ENCODE measurements at regions not wholly inside any gene's neighbourhood (a gene's known extent, or its start where the extent isn't known, plus 50 kb on each side); places are given as distances from the start of the nearest gene placed in this dataset.
A peak's percentile ranks its signal among the peaks of the same experiment; 100 is the strongest.
"Not testable (repeated sequence)": the region's sequence is repeated elsewhere in the genome, so short reads cannot be mapped to it uniquely, and the experiment has no call there.

- no peak overlapping the region for H3K4me3 ChIP-seq
- Mint-ChIP-seq H3K4me1 (no peaks in the 10 kb centered on the region), H3K36me3 (peaks cover 13% of the 10 kb centered on the region), H3K27me3 (ENCODE audit: insufficient read depth, low read depth) (peaks cover 8% of the 10 kb centered on the region), H3K9me3 (peaks cover 35% of the 10 kb centered on the region), H3K4me3 (no peak overlapping the region), H3K27ac (no peak overlapping the region)
- no peaks in the 10 kb centered on the region for H3K79me2 ChIP-seq (ENCODE audit: low read depth)
- no peak overlapping the region for H3K4me2 ChIP-seq
- H3K27ac ChIP-seq, result no peak overlapping the region
- H2AFZ ChIP-seq (replicated peaks), result no peak overlapping the region
- H3K4me1 ChIP-seq, result no peaks in the 10 kb centered on the region
- no peak for TF ChIP-seq CTCF (IDR thresholded peaks at IDR 0.05)
- no peak for TF ChIP-seq EZH2 (IDR thresholded peaks at IDR 0.05)
- no peak for TF ChIP-seq EZH2phosphoT487 (IDR thresholded peaks at IDR 0.05)
- no peaks in the 10 kb centered on the region for H3K36me3 ChIP-seq
- no peaks in the 10 kb centered on the region for H3F3A ChIP-seq (ENCODE audit: low read depth)
- H4K20me1 ChIP-seq (ENCODE audit: low read depth), result no peaks in the 10 kb centered on the region
- no peaks in the 10 kb centered on the region for H3K9me3 ChIP-seq (ENCODE audit: low read depth)
- H3K27me3 ChIP-seq, result no peaks in the 10 kb centered on the region
- DNase-seq (ENCODE audit: low spot score), result no peak
- H3K9ac ChIP-seq, result no peak overlapping the region
These were observed 192.2 kb downstream of the YTHDC2 start for GRCh38 chr5:113705657-113706056.

- no peak overlapping the region for H3K9ac ChIP-seq
- no peaks in the 10 kb centered on the region for H3K36me3 ChIP-seq
- peaks cover 40% of the 10 kb centered on the region for H3K9me3 Mint-ChIP-seq
- no peaks in the 10 kb centered on the region for H3K27me3 Mint-ChIP-seq (ENCODE audit: insufficient read depth, low read depth)
- no peaks in the 10 kb centered on the region for H3K4me1 ChIP-seq
- no peaks in the 10 kb centered on the region for H3K79me2 ChIP-seq (ENCODE audit: low read depth)
- H3K27ac ChIP-seq, result no peak overlapping the region
- H3F3A ChIP-seq (ENCODE audit: low read depth), result no peaks in the 10 kb centered on the region
- H4K20me1 ChIP-seq (ENCODE audit: low read depth), result no peaks in the 10 kb centered on the region
- no peak overlapping the region for H3K4me2 ChIP-seq
- no peak for TF ChIP-seq EZH2phosphoT487 (IDR thresholded peaks at IDR 0.05)
- TF ChIP-seq CTCF (IDR thresholded peaks at IDR 0.05), result no peak
- TF ChIP-seq EZH2 (IDR thresholded peaks at IDR 0.05), result no peak
- H3K4me1 Mint-ChIP-seq, result no peaks in the 10 kb centered on the region
- no peak overlapping the region for H2AFZ ChIP-seq (replicated peaks)
- H3K36me3 Mint-ChIP-seq, result peaks cover 2% of the 10 kb centered on the region
- peaks cover 6% of the 10 kb centered on the region for H3K9me3 ChIP-seq (ENCODE audit: low read depth)
- H3K4me3 ChIP-seq, result no peak overlapping the region
- no peak for DNase-seq (ENCODE audit: low spot score)
- no peak overlapping the region for H3K4me3 Mint-ChIP-seq
- H3K27me3 ChIP-seq, result no peaks in the 10 kb centered on the region
- H3K27ac Mint-ChIP-seq, result no peak overlapping the region
These were observed 199.6 kb downstream of the YTHDC2 start for GRCh38 chr5:113713051-113713450.

GRCh38 chr5:113715921-113716320 lies 202.4 kb downstream of the YTHDC2 start:
- not testable (repeated sequence) for DNase-seq (ENCODE audit: low spot score); H3K9me3 ChIP-seq (ENCODE audit: low read depth); H3K27me3 ChIP-seq; H3K4me1 ChIP-seq; H3K27me3 Mint-ChIP-seq (ENCODE audit: insufficient read depth, low read depth); H3K36me3 ChIP-seq; H3K27ac ChIP-seq; H3K9ac ChIP-seq; H3K27ac Mint-ChIP-seq; H3K4me2 ChIP-seq; H4K20me1 ChIP-seq (ENCODE audit: low read depth); H3K79me2 ChIP-seq (ENCODE audit: low read depth); H3K4me3 Mint-ChIP-seq; H2AFZ ChIP-seq (replicated peaks); H3K4me3 ChIP-seq; H3F3A ChIP-seq (ENCODE audit: low read depth); H3K4me1 Mint-ChIP-seq; H3K36me3 Mint-ChIP-seq
- H3K9me3 Mint-ChIP-seq, result peaks cover 41% of the 10 kb centered on the region

- Histone ChIP-seq H3K9me3 (ENCODE audit: low read depth) (peaks cover 6% of the 10 kb centered on the region), H3K79me2 (ENCODE audit: low read depth) (no peaks in the 10 kb centered on the region), H3K9ac (no peak overlapping the region), H3F3A (ENCODE audit: low read depth) (no peaks in the 10 kb centered on the region), H3K4me2 (peak overlapping the region; percentile 27), H3K27me3 (no peaks in the 10 kb centered on the region), H4K20me1 (ENCODE audit: low read depth) (no peaks in the 10 kb centered on the region), H2AFZ (replicated peaks) (no peak overlapping the region), H3K27ac (no peak overlapping the region), H3K4me1 (peaks cover 5% of the 10 kb centered on the region), H3K36me3 (no peaks in the 10 kb centered on the region), H3K4me3 (no peak overlapping the region)
- H3K4me3 Mint-ChIP-seq, result no peak overlapping the region
- no peaks in the 10 kb centered on the region for H3K4me1 Mint-ChIP-seq
- H3K27me3 Mint-ChIP-seq (ENCODE audit: insufficient read depth, low read depth), result peaks cover 7% of the 10 kb centered on the region
- peaks cover 2% of the 10 kb centered on the region for H3K36me3 Mint-ChIP-seq
- TF ChIP-seq EZH2phosphoT487 (IDR thresholded peaks at IDR 0.05) (peak; percentile 88), CTCF (IDR thresholded peaks at IDR 0.05) (no peak), EZH2 (IDR thresholded peaks at IDR 0.05) (no peak)
- peaks cover 23% of the 10 kb centered on the region for H3K9me3 Mint-ChIP-seq
- peak; percentile 38 for DNase-seq (ENCODE audit: low spot score)
- H3K27ac Mint-ChIP-seq, result no peak overlapping the region
These were observed 206.1 kb downstream of the YTHDC2 start for GRCh38 chr5:113719549-113719948.
